ENCODE measurements at regions not wholly inside any gene's neighbourhood (a gene's known extent, or its start where the extent isn't known, plus 50 kb on each side); places are given as distances from the start of the nearest gene placed in this dataset.
"Not testable (repeated sequence)": the region's sequence is repeated elsewhere in the genome, so short reads cannot be mapped to it uniquely, and the experiment has no call there.

GRCh38 chr13:56501750-56502149, 639.0 kb upstream of the PRR20A start:
- no peak for DNase-seq (ENCODE audit: low spot score in 2 of 2)
- no peak for TF ChIP-seq CTCF (IDR thresholded peaks at IDR 0.05)
- no peak for TF ChIP-seq POLR2A (IDR thresholded peaks at IDR 0.05)
- TF ChIP-seq EP300 (IDR thresholded peaks at IDR 0.05), result no peak
- no peaks in the 10 kb centered on the region for H3K4me1 ChIP-seq
- H3K27me3 ChIP-seq, result no peaks in the 10 kb centered on the region
- WGBS, 2 donors, result 51 to 59% methylated on average over 3 of the region's 3 CpGs
- no peaks in the 10 kb centered on the region for H3K36me3 ChIP-seq
- H3K27ac ChIP-seq, result no peak overlapping the region
- no peak overlapping the region for H3K4me3 ChIP-seq
- no peaks in the 10 kb centered on the region for H3K9me3 ChIP-seq

GRCh38 chr13:56510836-56511235, 629.9 kb upstream of the PRR20A start:
- no peaks in the 10 kb centered on the region for H3K36me3 ChIP-seq
- H3K9me3 ChIP-seq, result no peaks in the 10 kb centered on the region
- WGBS, 2 donors, result 90 to 91% methylated on average over 2 of the region's 2 CpGs
- H3K4me1 ChIP-seq, result no peaks in the 10 kb centered on the region
- TF ChIP-seq CTCF (IDR thresholded peaks at IDR 0.05) (no peak), POLR2A (IDR thresholded peaks at IDR 0.05) (no peak), EP300 (IDR thresholded peaks at IDR 0.05) (no peak)
- DNase-seq (ENCODE audit: low spot score in 2 of 2), result no peak
- H3K27ac ChIP-seq, result no peak overlapping the region
- H3K27me3 ChIP-seq, result no peaks in the 10 kb centered on the region
- H3K4me3 ChIP-seq, result no peak overlapping the region

GRCh38 chr13:56512336-56512735, 628.4 kb upstream of the PRR20A start:
- WGBS, 2 donors, result 86 to 91% methylated on average over 2 of the region's 2 CpGs
- H3K9me3 ChIP-seq; H3K36me3 ChIP-seq; H3K4me3 ChIP-seq; H3K27me3 ChIP-seq; DNase-seq (ENCODE audit: low spot score in 2 of 2); H3K4me1 ChIP-seq; H3K27ac ChIP-seq: not testable (repeated sequence)

- WGBS, 2 donors, result 46 to 58% methylated on average over 1 of the region's 1 CpG
- Histone ChIP-seq H3K9me3 (no peaks in the 10 kb centered on the region), H3K4me1 (no peaks in the 10 kb centered on the region)
These were observed 625.3 kb upstream of the PRR20A start for GRCh38 chr13:56515441-56515840.

GRCh38 chr13:56528040-56528790, 612.5 kb upstream of the PRR20A start:
- H3K36me3 ChIP-seq, result no peaks in the 10 kb centered on the region
- WGBS, 2 donors, result 8 to 22% methylated on average over 1 of the region's 1 CpG
- H3K27ac ChIP-seq, result no peak overlapping the region
- DNase-seq (ENCODE audit: low spot score in 2 of 2), result no peak
- H3K27me3 ChIP-seq, result no peaks in the 10 kb centered on the region
- H3K4me1 ChIP-seq, result no peaks in the 10 kb centered on the region
- H3K4me3 ChIP-seq, result no peak overlapping the region
- H3K9me3 ChIP-seq, result no peaks in the 10 kb centered on the region
- TF ChIP-seq EP300 (IDR thresholded peaks at IDR 0.05) (no peak), CTCF (IDR thresholded peaks at IDR 0.05) (no peak), POLR2A (IDR thresholded peaks at IDR 0.05) (no peak)

More at GRCh38 chr13:56515441-56515840, 625.3 kb upstream of the PRR20A start:
- H3K27me3 ChIP-seq, result no peaks in the 10 kb centered on the region
- no peak overlapping the region for H3K4me3 ChIP-seq
- TF ChIP-seq CTCF (IDR thresholded peaks at IDR 0.05), result no peak
- no peak for TF ChIP-seq EP300 (IDR thresholded peaks at IDR 0.05)
- no peak for TF ChIP-seq POLR2A (IDR thresholded peaks at IDR 0.05)
- no peak for DNase-seq (ENCODE audit: low spot score in 2 of 2)
- no peak overlapping the region for H3K27ac ChIP-seq
- no peaks in the 10 kb centered on the region for H3K36me3 ChIP-seq

All from tibial nerve (tissue), 4 donors.